ENCODE measurements at regions not wholly inside any gene's neighbourhood (a gene's known extent, or its start where the extent isn't known, plus 50 kb on each side); places are given as distances from the start of the nearest gene placed in this dataset.

DNA sequence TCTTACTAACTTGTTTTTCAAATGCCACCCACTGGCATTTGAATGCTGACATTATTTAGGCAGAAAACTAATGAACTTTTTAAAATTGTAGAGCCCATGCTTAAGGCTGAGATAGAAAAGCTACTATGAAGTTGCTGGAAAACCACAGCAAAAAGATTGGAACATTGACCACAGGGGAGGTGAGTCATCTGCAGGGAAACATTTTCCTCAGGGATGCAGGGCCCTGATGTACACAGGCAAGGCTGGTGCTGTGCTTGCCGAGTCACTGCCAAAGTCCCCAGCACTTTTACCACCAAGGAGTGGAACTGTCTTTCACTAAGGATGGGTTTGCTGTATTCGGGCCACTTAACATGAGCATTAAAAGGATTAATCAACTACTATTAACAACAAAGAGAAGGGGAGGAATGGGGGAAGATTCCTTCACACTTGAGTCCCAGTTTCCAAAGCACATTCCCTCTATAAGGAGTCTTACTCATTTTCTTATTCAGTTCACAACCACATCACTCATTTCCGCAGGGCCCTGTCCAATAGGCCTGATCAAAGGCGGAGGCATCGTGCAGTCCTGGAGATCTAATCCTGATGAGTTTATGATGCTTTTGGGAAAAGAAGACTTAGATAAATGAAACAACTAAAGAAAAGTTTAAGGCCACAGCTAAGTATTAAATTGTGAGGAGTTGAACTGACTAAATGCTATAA, 202.9 kb upstream of the NPY2R start:
- H3K9ac ChIP-seq (ENCODE audit: low read length) = no peak overlapping the region
- no peaks in the 10 kb centered on the region for H3K27me3 ChIP-seq (ENCODE audit: low read depth, low read length)
- no peak overlapping the region for H3K4me2 ChIP-seq (ENCODE audit: low read length)
- H3K4me3 ChIP-seq (ENCODE audit: low read length) = no peak overlapping the region
- no peaks in the 10 kb centered on the region for H3K79me2 ChIP-seq (ENCODE audit: low read length)
- no peak for TF ChIP-seq EZH2phosphoT487 (IDR thresholded peaks at IDR 0.05; ENCODE audit: low read depth)
- TF ChIP-seq, protein P1, sequence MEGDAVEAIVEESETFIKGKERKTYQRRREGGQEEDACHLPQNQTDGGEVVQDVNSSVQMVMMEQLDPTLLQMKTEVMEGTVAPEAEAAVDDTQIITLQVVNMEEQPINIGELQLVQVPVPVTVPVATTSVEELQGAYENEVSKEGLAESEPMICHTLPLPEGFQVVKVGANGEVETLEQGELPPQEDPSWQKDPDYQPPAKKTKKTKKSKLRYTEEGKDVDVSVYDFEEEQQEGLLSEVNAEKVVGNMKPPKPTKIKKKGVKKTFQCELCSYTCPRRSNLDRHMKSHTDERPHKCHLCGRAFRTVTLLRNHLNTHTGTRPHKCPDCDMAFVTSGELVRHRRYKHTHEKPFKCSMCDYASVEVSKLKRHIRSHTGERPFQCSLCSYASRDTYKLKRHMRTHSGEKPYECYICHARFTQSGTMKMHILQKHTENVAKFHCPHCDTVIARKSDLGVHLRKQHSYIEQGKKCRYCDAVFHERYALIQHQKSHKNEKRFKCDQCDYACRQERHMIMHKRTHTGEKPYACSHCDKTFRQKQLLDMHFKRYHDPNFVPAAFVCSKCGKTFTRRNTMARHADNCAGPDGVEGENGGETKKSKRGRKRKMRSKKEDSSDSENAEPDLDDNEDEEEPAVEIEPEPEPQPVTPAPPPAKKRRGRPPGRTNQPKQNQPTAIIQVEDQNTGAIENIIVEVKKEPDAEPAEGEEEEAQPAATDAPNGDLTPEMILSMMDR (IDR thresholded peaks at IDR 0.05; ENCODE audit: low read depth, low read length) = no peak
- no peak overlapping the region for H2AFZ ChIP-seq (ENCODE audit: low read depth, low read length)
- H3K9me3 ChIP-seq (ENCODE audit: insufficient read depth, low read length) = no peaks in the 10 kb centered on the region
- H3K36me3 ChIP-seq (replicated peaks; ENCODE audit: low read depth, low read length) = no peaks in the 10 kb centered on the region
- no peak overlapping the region for H3K27ac ChIP-seq (ENCODE audit: low read length)
- peaks cover 11% of the 10 kb centered on the region for H3K4me1 ChIP-seq (ENCODE audit: low read length)
- no peaks in the 10 kb centered on the region for H4K20me1 ChIP-seq (ENCODE audit: insufficient read depth, low read length)

DNA sequence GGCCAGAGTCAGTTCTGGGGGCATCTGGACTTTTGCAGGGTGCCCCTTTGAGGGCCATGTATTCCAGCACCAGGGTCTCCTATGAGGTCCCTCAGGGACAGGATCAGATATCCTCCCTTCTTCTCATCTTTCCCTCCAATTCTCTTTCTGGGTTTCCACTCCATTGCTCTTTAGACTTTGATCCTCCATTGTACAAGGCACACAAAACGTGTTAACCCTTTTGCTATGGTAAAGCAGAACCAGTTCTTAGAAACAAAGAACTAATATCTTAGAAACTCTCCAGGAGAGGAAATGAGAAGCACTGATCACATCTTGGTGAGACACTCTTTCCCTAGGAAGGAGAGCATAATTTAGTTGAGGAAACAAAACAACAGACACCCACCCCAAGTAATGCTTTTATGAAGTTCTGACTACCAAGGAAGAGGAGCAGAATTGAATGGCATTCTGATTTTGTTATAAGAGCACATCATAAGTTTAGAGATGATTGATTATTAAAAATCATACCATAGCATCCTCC, 200.7 kb upstream of the NPY2R start:
- H3K27ac ChIP-seq (ENCODE audit: low read length) = no peak overlapping the region
- H3K4me1 ChIP-seq (ENCODE audit: low read length) = peaks cover 11% of the 10 kb centered on the region
- no peak overlapping the region for H2AFZ ChIP-seq (ENCODE audit: low read depth, low read length)
- no peaks in the 10 kb centered on the region for H3K27me3 ChIP-seq (ENCODE audit: low read depth, low read length)
- H3K4me2 ChIP-seq (ENCODE audit: low read length) = peak overlapping the region; percentile 8; the same call in 1 of the 2 replicates
- H3K36me3 ChIP-seq (replicated peaks; ENCODE audit: low read depth, low read length) = no peaks in the 10 kb centered on the region
- H3K79me2 ChIP-seq (ENCODE audit: low read length) = no peaks in the 10 kb centered on the region
- no peak overlapping the region for H3K9ac ChIP-seq (ENCODE audit: low read length)
- no peak for TF ChIP-seq EZH2phosphoT487 (IDR thresholded peaks at IDR 0.05; ENCODE audit: low read depth)
- TF ChIP-seq, protein P1 (IDR thresholded peaks at IDR 0.05; ENCODE audit: low read depth, low read length) = no peak
- no peaks in the 10 kb centered on the region for H3K9me3 ChIP-seq (ENCODE audit: insufficient read depth, low read length)
- H3K4me3 ChIP-seq (ENCODE audit: low read length) = no peak overlapping the region
- H4K20me1 ChIP-seq (ENCODE audit: insufficient read depth, low read length) = no peaks in the 10 kb centered on the region

DNA sequence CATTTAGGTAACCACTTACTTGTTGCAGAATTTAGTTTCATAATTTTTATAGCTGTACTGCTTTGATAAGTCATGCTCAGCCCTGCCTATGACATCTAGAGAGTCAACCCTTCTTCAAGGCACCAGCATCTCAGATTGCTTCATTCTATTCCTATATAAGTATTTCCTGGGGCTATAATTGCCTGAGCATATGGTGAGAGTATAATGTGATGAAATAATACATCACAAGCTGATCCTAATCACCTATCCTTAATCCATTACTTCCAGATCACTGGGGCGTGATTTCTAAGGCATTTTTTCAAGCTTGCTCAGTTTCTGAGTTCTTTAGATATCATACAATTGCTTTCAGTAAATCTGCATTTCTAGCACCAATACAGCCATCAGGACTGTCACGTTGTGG, 200.0 kb upstream of the NPY2R start:
- H3K79me2 ChIP-seq (ENCODE audit: low read length) = no peaks in the 10 kb centered on the region
- no peak overlapping the region for H3K4me3 ChIP-seq (ENCODE audit: low read length)
- H3K9me3 ChIP-seq (ENCODE audit: insufficient read depth, low read length) = no peaks in the 10 kb centered on the region
- H3K4me2 ChIP-seq (ENCODE audit: low read length) = no peak overlapping the region
- H3K9ac ChIP-seq (ENCODE audit: low read length) = no peak overlapping the region
- H4K20me1 ChIP-seq (ENCODE audit: insufficient read depth, low read length) = no peaks in the 10 kb centered on the region
- H3K36me3 ChIP-seq (replicated peaks; ENCODE audit: low read depth, low read length) = no peaks in the 10 kb centered on the region
- no peak for TF ChIP-seq EZH2phosphoT487 (IDR thresholded peaks at IDR 0.05; ENCODE audit: low read depth)
- TF ChIP-seq, protein P1 (IDR thresholded peaks at IDR 0.05; ENCODE audit: low read depth, low read length) = no peak
- no peak overlapping the region for H2AFZ ChIP-seq (ENCODE audit: low read depth, low read length)
- H3K4me1 ChIP-seq (ENCODE audit: low read length) = peaks cover 11% of the 10 kb centered on the region
- H3K27ac ChIP-seq (ENCODE audit: low read length) = no peak overlapping the region
- no peaks in the 10 kb centered on the region for H3K27me3 ChIP-seq (ENCODE audit: low read depth, low read length)

DNA sequence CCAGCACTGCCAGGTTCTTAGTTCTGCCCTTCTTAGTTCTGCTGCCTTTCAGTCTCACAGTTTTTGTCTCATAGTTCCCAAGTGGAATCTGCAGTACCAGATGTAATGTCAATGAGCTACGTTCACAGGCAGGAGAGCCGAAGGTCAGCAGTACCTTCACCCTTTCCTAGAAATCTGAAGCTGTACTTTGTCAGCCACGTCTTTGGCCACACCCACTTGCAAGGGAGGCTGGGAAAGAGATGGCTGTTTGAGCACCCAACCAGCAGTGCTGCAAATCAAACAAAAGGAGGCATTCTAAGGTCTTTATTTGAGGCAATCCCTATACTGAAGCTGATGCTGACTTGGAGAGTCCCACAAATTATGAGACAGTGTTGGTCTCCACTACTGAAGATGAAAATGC, 199.1 kb upstream of the NPY2R start:
- no peaks in the 10 kb centered on the region for H3K36me3 ChIP-seq (replicated peaks; ENCODE audit: low read depth, low read length)
- no peaks in the 10 kb centered on the region for H3K79me2 ChIP-seq (ENCODE audit: low read length)
- no peak overlapping the region for H3K27ac ChIP-seq (ENCODE audit: low read length)
- no peak overlapping the region for H2AFZ ChIP-seq (ENCODE audit: low read depth, low read length)
- TF ChIP-seq, protein P1 (IDR thresholded peaks at IDR 0.05; ENCODE audit: low read depth, low read length) = no peak
- TF ChIP-seq EZH2phosphoT487 (IDR thresholded peaks at IDR 0.05; ENCODE audit: low read depth) = no peak
- no peaks in the 10 kb centered on the region for H4K20me1 ChIP-seq (ENCODE audit: insufficient read depth, low read length)
- H3K4me1 ChIP-seq (ENCODE audit: low read length) = peaks cover 11% of the 10 kb centered on the region
- H3K9ac ChIP-seq (ENCODE audit: low read length) = no peak overlapping the region
- no peak overlapping the region for H3K4me3 ChIP-seq (ENCODE audit: low read length)
- H3K9me3 ChIP-seq (ENCODE audit: insufficient read depth, low read length) = no peaks in the 10 kb centered on the region
- no peak overlapping the region for H3K4me2 ChIP-seq (ENCODE audit: low read length)
- H3K27me3 ChIP-seq (ENCODE audit: low read depth, low read length) = no peaks in the 10 kb centered on the region
